Left ventricle myocardium inferior (tissue), 1 donor: ENCODE measurements at regions not wholly inside any gene's neighbourhood (a gene's known extent, or its start where the extent isn't known, plus 50 kb on each side); places are given as distances from the start of the nearest gene placed in this dataset.

ENCODE experiments used
- DNase-seq: peaks from one replicate; pipeline ENCODE4 v3.0.0-alpha.2; 2020
- H3K27ac ChIP-seq: fragments of 200-600 bp; replicated peaks from 2 replicates; pipeline ENCODE4 v1.8.0; 2021
- H3K27me3 ChIP-seq: fragments of 200-600 bp; 2 replicates; pipeline ENCODE4 v1.8.0; 2021; ENCODE audit warnings: low read depth
- H3K36me3 ChIP-seq: fragments of 200-600 bp; 2 replicates; pipeline ENCODE4 v1.8.0; 2021
- H3K4me1 ChIP-seq: fragments of 200-600 bp; 2 replicates; pipeline ENCODE4 v1.8.0; 2021
- H3K4me3 ChIP-seq: fragments of 200-600 bp; 2 replicates; pipeline ENCODE4 v1.8.0; 2021; ENCODE audit warnings: mild to moderate bottlenecking, moderate library complexity
- H3K9me3 ChIP-seq: fragments of 200-600 bp; replicated peaks from 2 replicates; pipeline ENCODE4 v1.8.0; 2021
- CTCF ChIP-seq: fragments of 200-600 bp; IDR thresholded peaks from 2 replicates; pipeline ENCODE4 v1.8.0; 2021; ENCODE audit warnings: antibody characterized with exemption, mild to moderate bottlenecking, borderline replicate concordance
- intact Hi-C: fragments of 100-400 bp; cut with micrococcal nuclease; formaldehyde crosslinking; loops from one replicate; pipeline ENCODE4 v1.11.0; 2022
- donor health status: DM: no; HTN: yes; CAD: no; lungs with severe emphysema.

DNA sequence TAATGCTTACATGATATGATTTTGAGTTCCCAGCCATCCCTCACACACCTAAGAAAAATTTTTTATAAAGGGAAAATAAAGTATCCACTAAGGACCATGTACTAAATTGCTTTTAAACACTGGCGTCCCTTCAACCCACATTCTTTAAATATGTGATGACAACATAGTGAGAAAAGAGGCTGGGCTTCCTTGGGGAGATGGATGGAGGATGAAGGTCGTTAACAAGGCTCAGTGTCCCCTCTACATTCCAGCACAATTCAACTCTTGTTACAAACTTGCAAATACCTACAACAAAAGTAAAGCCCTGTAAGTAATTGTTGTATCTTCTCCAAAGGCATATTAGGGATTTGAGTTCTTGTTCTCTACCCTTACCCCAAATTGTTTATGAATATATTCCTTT lies 87.2 kb upstream of the SLC4A7 start:
- Histone ChIP-seq H3K9me3 (no peaks in the 10 kb centered on the region), H3K4me1 (peaks cover 5% of the 10 kb centered on the region), H3K4me3 (no peak overlapping the region), H3K27me3 (no peaks in the 10 kb centered on the region), H3K36me3 (no peaks in the 10 kb centered on the region), H3K27ac (no peak overlapping the region)
- DNase-seq = no peak
- intact Hi-C loops = no loop called here
- no peak for TF ChIP-seq CTCF

GRCh38 chr3:27570421-27571106 lies 86.4 kb upstream of the SLC4A7 start:
- Histone ChIP-seq H3K27me3 (no peaks in the 10 kb centered on the region), H3K36me3 (no peaks in the 10 kb centered on the region), H3K27ac (no peak overlapping the region), H3K4me3 (no peak overlapping the region), H3K9me3 (no peaks in the 10 kb centered on the region), H3K4me1 (peaks cover 5% of the 10 kb centered on the region)
- intact Hi-C loops = no loop called here
- TF ChIP-seq CTCF = no peak
- peak; percentile 23 for DNase-seq

DNA sequence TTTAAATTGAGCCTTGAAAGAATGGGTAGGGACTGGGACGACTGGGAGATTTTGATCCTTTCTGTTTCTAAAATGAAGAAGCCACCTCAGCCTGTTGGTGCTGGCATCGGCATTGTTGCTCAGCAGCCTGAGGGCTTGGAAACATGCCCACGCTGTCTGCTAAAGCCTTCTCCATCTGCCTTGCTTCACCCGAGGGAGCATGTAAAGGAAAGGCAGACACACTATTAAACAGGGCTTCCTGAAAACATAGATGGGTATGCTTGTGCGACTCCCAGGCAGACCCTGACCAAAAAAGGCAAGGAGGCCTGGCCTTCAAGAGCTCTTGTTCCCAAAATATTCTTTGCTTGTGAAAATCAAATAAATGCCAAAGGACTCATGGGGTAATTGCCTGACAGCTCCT lies 84.2 kb upstream of the SLC4A7 start:
- Histone ChIP-seq H3K9me3 (no peaks in the 10 kb centered on the region), H3K36me3 (no peaks in the 10 kb centered on the region), H3K4me3 (no peak overlapping the region), H3K27me3 (no peaks in the 10 kb centered on the region), H3K27ac (no peak overlapping the region), H3K4me1 (peaks cover 5% of the 10 kb centered on the region)
- DNase-seq = peak; percentile 60
- intact Hi-C loops = no loop called here
- TF ChIP-seq CTCF = no peak

GRCh38 chr3:27567251-27567650 lies 83.1 kb upstream of the SLC4A7 start:
- DNase-seq = no peak
- Histone ChIP-seq H3K27ac (no peak overlapping the region), H3K9me3 (no peaks in the 10 kb centered on the region), H3K4me3 (no peak overlapping the region), H3K27me3 (no peaks in the 10 kb centered on the region), H3K4me1 (peaks cover 5% of the 10 kb centered on the region), H3K36me3 (no peaks in the 10 kb centered on the region)
- intact Hi-C loops = no loop called here
- no peak for TF ChIP-seq CTCF

DNA sequence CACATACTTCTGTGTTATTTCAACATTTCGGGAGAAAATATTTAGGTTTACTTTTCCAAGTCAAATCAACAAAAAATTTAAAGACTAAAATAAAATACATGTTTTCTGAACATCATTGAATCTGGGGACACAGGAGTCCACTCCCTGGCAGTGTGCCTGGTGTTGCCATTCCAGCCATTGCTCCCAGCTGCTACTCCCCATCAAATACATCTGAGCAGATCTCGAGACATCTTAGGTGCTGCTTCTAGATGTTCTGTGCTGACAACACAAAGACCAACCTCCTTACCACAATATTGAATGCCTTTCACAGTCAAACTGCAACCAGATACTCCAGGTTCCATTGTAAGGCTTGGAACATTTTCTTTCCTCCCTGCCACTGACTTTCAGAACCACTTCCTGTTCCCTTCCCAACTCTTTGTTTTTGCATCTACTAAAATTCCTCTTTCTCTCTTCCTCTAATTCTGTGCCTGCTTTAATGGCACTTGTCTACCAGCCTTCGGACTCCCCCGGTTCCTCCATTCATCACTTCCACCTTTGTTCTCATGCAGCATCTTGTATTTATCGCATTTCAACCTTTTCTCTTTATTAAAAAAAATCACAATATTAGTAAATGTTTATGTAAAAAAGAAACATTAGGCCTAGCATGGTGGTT lies 81.1 kb upstream of the SLC4A7 start:
- intact Hi-C loops = no loop called here
- no peak for DNase-seq
- no peak overlapping the region for H3K27ac ChIP-seq
- no peaks in the 10 kb centered on the region for H3K27me3 ChIP-seq
- H3K4me3 ChIP-seq = no peak overlapping the region
- no peaks in the 10 kb centered on the region for H3K36me3 ChIP-seq
- no peak for TF ChIP-seq CTCF
- peaks cover 6% of the 10 kb centered on the region for H3K4me1 ChIP-seq
- no peaks in the 10 kb centered on the region for H3K9me3 ChIP-seq
